Endodermal cell (in vitro differentiated cells): ENCODE measurements at regions not wholly inside any gene's neighbourhood (a gene's known extent, or its start where the extent isn't known, plus 50 kb on each side); places are given as distances from the start of the nearest gene placed in this dataset.
A peak's percentile ranks its signal among the peaks of the same experiment; 100 is the strongest.

Experiments used
- DNase-seq: peaks from one replicate; pipeline ENCODE4 v3.0.0-alpha.2; 2017
- H3K27ac ChIP-seq: 2 replicates; pipeline ENCODE4 v1.5.1; 2013; ENCODE audit warnings: mild to moderate bottlenecking, low read depth, low read length, moderate library complexity
- H3K27me3 ChIP-seq: 2 replicates; pipeline ENCODE4 v1.6.1; 2013; ENCODE audit warnings: mild to moderate bottlenecking, low read length, moderate library complexity; ENCODE audit not compliant: insufficient read depth, control insufficient read depth, poor library complexity, severe bottlenecking
- H3K36me3 ChIP-seq: 2 replicates; pipeline ENCODE4 v1.7.0; 2013; ENCODE audit warnings: mild to moderate bottlenecking, low read length, moderate library complexity; ENCODE audit not compliant: control insufficient read depth, insufficient read depth
- H3K4me1 ChIP-seq: one replicate; pipeline ENCODE4 v1.7.0; 2013; ENCODE audit warnings: low read length; ENCODE audit not compliant: control insufficient read depth, insufficient read depth
- H3K4me3 ChIP-seq: 2 replicates; pipeline ENCODE4 v1.5.1; 2013; ENCODE audit warnings: mild to moderate bottlenecking, low read length, moderate library complexity
- H3K9ac ChIP-seq: 2 replicates; pipeline ENCODE4 v1.6.1; 2013; ENCODE audit warnings: mild to moderate bottlenecking, low read length, moderate library complexity; ENCODE audit not compliant: poor library complexity, severe bottlenecking; ENCODE audit errors: extremely low read depth
- H3K9me3 ChIP-seq: 2 replicates; pipeline ENCODE4 v1.6.1; 2013; ENCODE audit warnings: mild to moderate bottlenecking, low read length, moderate library complexity; ENCODE audit not compliant: control insufficient read depth
- H3K27ac Mint-ChIP-seq: 2 replicates; pipeline ENCODE4 v1.8.0; 2020; ENCODE audit warnings: mixed read lengths
- H3K27me3 Mint-ChIP-seq: 2 replicates; pipeline ENCODE4 v1.8.0; 2021; ENCODE audit warnings: mild to moderate bottlenecking, mixed read lengths; ENCODE audit not compliant: insufficient read depth
- H3K36me3 Mint-ChIP-seq: 2 replicates; pipeline ENCODE4 v1.8.0; 2020; ENCODE audit warnings: low read depth, mixed read lengths
- H3K4me1 Mint-ChIP-seq: 2 replicates; pipeline ENCODE4 v1.8.0; 2020; ENCODE audit warnings: mixed read lengths
- H3K4me3 Mint-ChIP-seq: 2 replicates; pipeline ENCODE4 v1.8.0; 2020; ENCODE audit warnings: mild to moderate bottlenecking, moderate library complexity, mixed read lengths
- H3K9me3 Mint-ChIP-seq: 2 replicates; pipeline ENCODE4 v1.8.0; 2020; ENCODE audit warnings: mild to moderate bottlenecking, mixed read lengths
- CTCF ChIP-seq: fragments of 200-600 bp; sonication (generic); conservative IDR thresholded peaks from 2 replicates; pipeline ENCODE4 v1.5.0; 2021; ENCODE audit warnings: antibody characterized with exemption, mild to moderate bottlenecking
- WGBS, 2 experiments: methylation state at CpG; one replicate each; pipeline versions ENCODE4 v1.1.5 to v1.1.7; 2013; ENCODE audit warnings: missing lambda C conversion rate in 2 of 2, mixed read lengths in 1 of 2; ENCODE audit not compliant: insufficient coverage in 1 of 2, insufficient read length in 1 of 2; 5-methylcytosine and 5-hydroxymethylcytosine counted together

- H3K27me3 ChIP-seq: peaks cover 77% of the 10 kb centered on the region
- TF ChIP-seq CTCF: no peak
- Mint-ChIP-seq H3K9me3 (no peaks in the 10 kb centered on the region), H3K4me1 (peaks cover 28% of the 10 kb centered on the region), H3K36me3 (no peaks in the 10 kb centered on the region), H3K27me3 (peaks cover 77% of the 10 kb centered on the region), H3K4me3 (no peak overlapping the region), H3K27ac (no peak overlapping the region)
- no peaks in the 10 kb centered on the region for H3K9me3 ChIP-seq
- no peak overlapping the region for H3K27ac ChIP-seq
- H3K4me3 ChIP-seq: no peak overlapping the region
- no peaks in the 10 kb centered on the region for H3K36me3 ChIP-seq
- DNase-seq: no peak
- WGBS, 2 experiments: 92 to 99% methylated on average over 2 of the region's 2 CpGs
- H3K4me1 ChIP-seq: peaks cover 18% of the 10 kb centered on the region
- no peak overlapping the region for H3K9ac ChIP-seq
These were observed 223.7 kb downstream of the PDCD6IP start for GRCh38 chr3:34022147-34022546.

- H3K9ac ChIP-seq: no peak overlapping the region
- Mint-ChIP-seq H3K27me3 (peaks cover 70% of the 10 kb centered on the region), H3K4me1 (peaks cover 28% of the 10 kb centered on the region), H3K9me3 (no peaks in the 10 kb centered on the region), H3K4me3 (no peak overlapping the region), H3K36me3 (no peaks in the 10 kb centered on the region), H3K27ac (no peak overlapping the region)
- TF ChIP-seq CTCF: no peak
- no peak overlapping the region for H3K27ac ChIP-seq
- peaks cover 18% of the 10 kb centered on the region for H3K4me1 ChIP-seq
- WGBS, 2 experiments: 90 to 97% methylated on average over 2 to 3 of the region's 3 CpGs
- no peaks in the 10 kb centered on the region for H3K9me3 ChIP-seq
- H3K4me3 ChIP-seq: no peak overlapping the region
- H3K27me3 ChIP-seq: peaks cover 70% of the 10 kb centered on the region
- DNase-seq: no peak
- H3K36me3 ChIP-seq: no peaks in the 10 kb centered on the region
These were observed 226.2 kb downstream of the PDCD6IP start for GRCh38 chr3:34024447-34025240.

GRCh38 chr3:34033839-34034238, 235.4 kb downstream of the PDCD6IP start:
- Mint-ChIP-seq H3K4me1 (peaks cover 5% of the 10 kb centered on the region), H3K27ac (no peak overlapping the region), H3K9me3 (peaks cover 1% of the 10 kb centered on the region), H3K27me3 (peaks cover 37% of the 10 kb centered on the region), H3K36me3 (no peaks in the 10 kb centered on the region), H3K4me3 (no peak overlapping the region)
- Histone ChIP-seq H3K9me3 (peaks cover 9% of the 10 kb centered on the region), H3K4me1 (peaks cover 5% of the 10 kb centered on the region), H3K27ac (peak overlapping the region; percentile 10), H3K9ac (peak overlapping the region; percentile 56), H3K27me3 (peaks cover 18% of the 10 kb centered on the region), H3K36me3 (no peaks in the 10 kb centered on the region), H3K4me3 (peak overlapping the region; percentile 23)
- TF ChIP-seq CTCF: no peak
- WGBS, 2 experiments: 74 to 79% methylated on average over 6 to 7 of the region's 7 CpGs
- DNase-seq: no peak
